ENCODE measurements at regions not wholly inside any gene's neighbourhood (a gene's known extent, or its start where the extent isn't known, plus 50 kb on each side); places are given as distances from the start of the nearest gene placed in this dataset.
"Not testable (repeated sequence)": the region's sequence is repeated elsewhere in the genome, so short reads cannot be mapped to it uniquely, and the experiment has no call there.

DNA sequence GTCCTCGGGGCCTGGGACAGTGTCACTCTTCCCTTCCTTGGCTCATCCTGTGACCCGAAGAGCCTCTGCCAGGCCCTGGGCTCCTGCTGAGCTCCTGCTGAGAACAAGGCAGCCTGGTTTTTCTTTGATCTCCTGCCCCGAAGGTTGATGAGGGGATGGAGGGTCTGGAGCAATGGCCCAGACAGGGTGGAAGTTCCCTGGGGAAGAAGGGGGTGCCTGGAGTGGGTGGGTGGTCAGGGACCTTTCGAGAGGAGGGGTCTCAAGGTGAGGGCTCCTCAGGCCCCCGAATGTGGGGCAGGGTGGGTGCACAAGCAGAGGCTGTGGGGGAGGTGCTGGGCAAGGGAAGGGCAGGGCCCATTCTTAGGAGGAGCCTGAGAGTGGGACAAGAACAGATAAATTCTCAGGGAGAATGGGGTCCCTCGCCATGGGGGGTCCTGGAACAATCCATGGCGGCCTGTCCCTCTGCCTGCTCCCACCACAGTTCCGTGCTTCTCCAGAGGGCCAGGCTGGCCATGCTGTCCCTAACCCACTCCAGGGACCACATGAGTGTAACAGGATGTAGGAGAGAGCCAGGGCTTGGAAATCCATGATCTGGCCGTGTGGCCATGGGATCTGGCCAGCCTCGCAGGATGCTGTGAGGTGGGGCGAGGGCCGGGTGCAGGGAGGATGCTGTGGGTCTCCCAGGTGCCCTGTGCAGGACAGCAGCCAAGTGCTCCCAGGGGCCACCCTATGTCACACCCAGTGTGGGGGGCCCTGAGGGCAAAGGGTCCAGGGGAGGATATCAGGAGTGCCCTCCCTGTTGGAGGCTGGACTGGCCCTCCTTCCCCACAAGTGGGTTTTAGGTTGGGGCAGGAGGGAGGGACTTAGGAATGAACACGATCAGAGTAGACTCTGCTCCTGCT lies 128.5 kb upstream of the LPCAT1 start:
- no peak for DNase-seq

DNA sequence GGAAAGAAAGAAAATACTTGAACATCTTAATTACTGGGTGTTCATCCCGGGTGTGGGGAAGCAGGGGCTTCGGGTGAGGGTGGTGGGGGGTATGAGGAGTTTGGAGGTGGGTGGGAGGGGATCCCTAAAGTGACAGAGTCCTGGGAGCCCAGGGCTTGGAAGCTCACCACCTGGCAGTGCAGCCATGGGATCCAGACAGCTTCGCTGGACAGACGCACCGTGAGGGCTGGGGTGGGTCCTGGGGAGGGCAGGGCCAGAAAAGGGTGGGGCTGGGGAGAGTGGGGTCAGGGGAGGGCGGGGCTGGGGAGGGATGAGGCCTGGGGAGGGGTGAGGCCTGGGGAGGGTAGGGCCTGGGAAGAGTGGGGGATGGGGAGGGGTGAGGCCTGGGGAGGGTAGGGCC lies 127.5 kb upstream of the LPCAT1 start:
- no peak for DNase-seq

DNA sequence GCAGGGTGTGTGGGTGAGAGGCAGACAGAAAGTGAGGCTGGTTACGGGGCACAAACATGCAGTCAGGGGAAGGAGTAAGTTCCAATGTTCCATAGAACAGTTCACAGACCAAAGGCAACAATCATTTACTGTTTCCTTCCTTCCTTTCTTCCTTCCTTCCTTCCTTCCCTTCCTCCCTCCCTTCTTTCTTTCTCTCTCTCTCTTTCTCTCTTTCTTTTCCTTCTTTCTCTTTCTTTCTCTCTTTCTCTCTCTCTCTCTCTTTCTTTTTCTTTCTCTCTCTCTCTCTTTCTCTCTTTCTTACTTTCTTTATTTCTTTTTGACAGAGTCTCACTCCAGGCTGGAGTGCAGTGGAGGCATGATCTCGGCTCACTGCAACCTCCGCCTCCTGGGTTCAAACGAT lies 125.8 kb upstream of the LPCAT1 start:
- DNase-seq, result no peak

- DNase-seq, result no peak
Observed at GRCh38 chr5:1648806-1649205, 125.0 kb upstream of the LPCAT1 start.

- DNase-seq, result no peak
Observed at GRCh38 chr5:1647580-1647979, 123.8 kb upstream of the LPCAT1 start.

- peak; percentile 67 to 79 for DNase-seq
Observed at GRCh38 chr5:1644810-1645571, 121.2 kb upstream of the LPCAT1 start.

DNA sequence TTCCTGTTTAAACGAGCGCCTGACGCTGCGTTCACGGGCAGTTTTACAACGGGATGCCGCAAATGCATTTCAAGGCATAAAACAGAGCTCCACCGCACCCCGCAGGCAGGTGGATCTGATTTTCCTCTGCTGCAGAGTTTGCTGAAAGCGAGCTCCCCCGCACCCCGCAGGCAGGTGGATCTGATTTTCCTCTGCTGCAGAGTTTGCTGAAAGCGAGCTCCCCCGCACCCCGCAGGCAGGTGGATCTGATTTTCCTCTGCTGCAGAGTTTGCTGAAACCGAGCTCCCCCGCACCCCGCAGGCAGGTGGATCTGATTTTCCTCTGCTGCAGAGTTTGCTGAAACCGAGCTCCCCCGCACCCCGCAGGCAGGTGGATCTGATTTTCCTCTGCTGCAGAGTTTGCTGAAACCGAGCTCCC lies 120.6 kb upstream of the LPCAT1 start:
- DNase-seq, result not testable (repeated sequence)

GRCh38 chr5:1643651-1644392 lies 120.1 kb upstream of the LPCAT1 start:
- no peak for DNase-seq

- no peak for DNase-seq
Observed at GRCh38 chr5:1642621-1643061, 118.9 kb upstream of the LPCAT1 start.

DNA sequence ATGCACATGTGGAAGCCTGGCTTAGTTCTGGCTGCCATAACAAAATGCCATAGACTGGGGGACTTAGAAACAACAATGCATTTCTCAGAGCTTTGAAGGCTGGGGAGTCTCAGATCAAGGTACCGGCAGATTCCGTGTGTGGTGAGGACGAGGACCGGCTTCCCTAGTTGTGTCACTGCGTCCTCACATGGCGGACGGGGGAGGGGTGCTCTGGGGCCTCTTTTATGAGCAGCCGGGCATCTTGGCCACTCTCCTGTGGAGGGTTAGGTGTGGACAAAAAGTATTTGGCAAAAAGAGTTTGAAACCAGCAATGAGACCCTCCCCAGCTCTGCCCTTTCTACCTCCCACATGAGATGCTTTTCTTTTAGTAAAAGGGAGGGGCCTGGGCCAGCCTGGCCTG lies 118.5 kb upstream of the LPCAT1 start:
- no peak for DNase-seq

DNA sequence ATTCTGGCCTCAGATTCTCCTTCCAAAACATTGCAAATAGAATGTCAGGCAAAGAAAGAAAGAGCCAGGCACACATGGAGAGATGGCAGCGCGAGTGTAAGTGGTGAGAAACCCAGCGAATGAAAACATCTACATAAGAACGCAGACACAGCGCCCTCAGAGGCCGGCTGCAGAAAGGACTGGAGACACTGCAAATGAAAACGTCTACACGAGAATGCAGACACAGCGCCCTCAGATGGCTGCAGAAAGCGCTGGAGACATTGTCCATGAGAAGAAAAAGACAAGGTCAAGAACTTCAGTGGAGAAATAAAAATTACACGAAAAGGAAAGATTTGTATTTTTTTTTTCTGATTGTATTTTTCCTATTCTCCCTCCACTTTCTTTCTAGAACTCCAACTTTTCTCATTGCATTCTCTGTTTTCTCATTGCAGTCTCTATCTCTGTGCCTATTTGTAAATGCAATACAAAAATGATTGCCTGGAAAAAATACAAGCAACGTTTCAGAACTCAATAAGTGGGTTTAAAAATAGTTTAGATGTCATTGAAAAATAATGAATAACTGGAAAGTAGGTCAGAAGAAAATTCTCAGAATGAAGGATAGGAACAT lies 117.9 kb upstream of the LPCAT1 start:
- peak; percentile 58 to 69 for DNase-seq

DNA sequence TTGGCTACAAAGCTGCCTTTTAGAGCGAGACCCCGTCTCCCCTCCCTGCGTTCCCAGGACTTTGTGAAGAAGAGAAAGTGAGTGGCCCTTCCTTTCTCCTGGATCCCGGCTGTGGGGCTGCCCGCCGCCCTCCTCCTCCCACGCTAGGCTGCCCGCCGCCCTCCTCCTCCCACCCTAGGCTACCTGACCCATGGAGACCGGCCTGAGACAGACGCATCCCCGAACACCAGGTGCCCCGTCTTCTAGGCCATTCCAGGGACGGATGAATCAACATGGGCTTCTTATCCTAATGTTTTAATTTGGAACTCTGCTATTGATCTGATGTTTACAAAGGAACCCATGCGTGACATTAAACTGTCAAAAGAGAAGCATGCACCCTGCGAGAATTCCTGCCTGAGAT lies 117.3 kb upstream of the LPCAT1 start:
- no peak for DNase-seq

GRCh38 chr5:1640421-1640881 lies 116.7 kb upstream of the LPCAT1 start:
- no peak for DNase-seq

DNA sequence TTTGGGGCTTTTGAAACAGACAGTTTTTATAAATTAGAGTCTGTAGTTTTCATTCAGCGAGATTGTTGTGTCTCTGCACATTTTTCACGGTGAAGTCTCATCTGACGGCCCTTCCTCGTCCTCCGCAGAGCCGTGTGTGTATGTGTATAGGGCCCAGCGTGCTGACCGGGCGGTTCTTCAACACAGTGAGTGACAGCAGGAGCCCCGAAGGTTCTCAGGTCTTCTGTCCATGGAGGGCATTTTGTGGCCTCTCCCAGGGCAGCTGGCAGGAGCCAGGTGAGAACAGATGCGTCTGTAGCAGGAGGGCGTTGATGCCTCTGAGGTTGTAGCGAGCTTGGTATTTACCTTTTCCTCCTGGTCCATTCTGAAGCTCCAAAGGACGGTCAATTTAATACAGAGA lies 116.0 kb upstream of the LPCAT1 start:
- no peak for DNase-seq

- no peak for DNase-seq
Observed at GRCh38 chr5:1638658-1639400, 115.1 kb upstream of the LPCAT1 start.

DNA sequence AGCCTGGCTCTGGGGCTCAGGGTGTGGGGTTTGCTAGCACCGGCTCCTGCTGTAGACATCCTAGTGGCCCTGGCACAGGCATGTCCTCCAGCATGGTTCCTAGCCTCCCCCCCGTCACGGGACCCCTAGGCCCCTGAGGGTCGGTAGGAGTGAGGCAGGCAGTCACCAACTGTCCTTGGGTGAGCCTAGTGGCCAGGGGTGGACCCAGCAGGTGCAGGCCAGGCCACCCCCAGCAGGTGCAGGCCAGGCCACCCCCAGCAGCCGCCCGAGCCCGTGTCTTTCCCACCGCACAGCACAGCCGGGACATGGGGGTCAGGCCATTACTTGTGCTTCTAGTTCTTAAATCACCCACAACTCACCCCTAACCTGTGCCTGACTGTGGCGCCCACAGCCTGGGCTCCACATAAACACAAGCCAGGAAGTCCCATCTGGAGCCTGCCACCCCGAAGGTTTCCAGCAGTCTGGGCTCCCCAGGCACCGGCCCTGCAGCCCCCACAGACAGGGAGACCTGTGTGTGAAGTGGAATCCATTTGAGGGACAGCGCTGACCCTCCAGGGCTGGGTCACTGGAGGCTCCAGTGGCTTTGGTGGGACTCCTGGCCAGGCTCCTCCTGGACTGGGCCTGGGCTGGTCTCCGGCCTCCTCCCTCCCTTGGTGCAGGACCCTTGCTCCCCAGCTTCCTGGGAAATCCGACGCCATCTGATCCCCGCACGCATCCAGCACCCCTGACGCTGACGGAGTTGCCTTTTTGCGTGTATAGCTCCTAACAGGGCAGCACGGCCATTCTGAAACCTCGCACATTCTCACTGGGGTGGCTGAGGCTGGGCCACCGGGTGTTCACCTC lies 114.1 kb upstream of the LPCAT1 start:
- no peak for DNase-seq

DNA sequence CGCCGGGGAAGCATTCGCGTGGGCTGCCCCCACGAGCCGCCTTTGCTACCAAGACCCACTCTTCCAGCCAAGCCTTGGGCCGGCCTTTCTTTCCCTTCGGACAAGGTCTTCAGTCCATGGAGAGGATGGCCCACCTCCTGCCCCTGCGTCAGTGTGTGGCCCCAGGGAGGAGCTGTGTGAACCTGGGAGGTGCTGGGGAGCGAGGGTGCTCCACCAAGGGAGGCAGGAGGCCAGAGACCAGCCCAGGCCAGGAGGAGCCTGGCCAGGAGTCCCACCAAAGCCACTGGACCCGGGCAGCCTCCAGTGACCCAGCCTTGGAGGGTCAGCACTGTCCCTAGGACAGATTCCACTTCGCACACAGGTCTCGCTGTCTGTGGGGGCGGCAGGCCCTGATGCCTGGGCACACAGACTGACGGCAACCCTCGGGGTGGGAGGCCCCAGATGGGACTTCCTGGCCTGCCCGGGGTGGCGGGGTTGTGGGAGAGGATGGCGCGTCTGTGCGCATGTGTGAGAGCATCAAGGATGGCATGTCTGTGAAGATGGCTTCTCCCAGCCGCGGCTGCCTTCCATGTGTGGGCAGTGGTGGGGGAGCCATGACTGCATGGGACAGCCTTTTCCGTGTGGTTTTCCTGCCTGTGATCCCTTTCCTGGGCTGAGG lies 113.3 kb upstream of the LPCAT1 start:
- no peak for DNase-seq

DNA sequence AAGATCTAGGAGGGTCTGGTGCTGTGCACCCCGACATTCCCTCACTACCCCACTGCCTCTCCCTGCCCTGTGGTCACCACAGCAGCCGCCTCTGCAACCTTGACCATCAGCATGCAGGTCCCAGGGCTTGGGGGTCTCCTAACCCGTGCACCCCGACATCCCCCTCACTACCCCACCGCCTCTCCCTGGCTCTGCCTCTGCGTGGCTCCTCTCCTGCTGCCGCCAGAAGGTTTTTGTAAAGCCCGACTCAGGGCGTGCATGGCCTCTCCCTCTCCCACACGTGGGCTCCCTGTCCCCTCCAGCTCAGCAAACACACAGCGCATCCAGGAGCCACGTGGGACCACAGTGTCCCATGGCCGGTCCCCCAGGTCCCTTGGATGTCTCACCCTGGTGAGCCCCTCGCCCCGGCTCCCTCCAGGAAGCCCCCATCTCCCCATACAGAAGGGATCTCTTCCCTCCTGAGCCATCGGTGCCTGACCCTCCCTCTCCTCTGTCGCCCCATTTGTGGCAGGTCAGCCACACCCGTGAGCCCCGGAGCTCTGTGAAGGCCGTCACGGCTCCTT lies 112.5 kb upstream of the LPCAT1 start:
- DNase-seq, result not testable (repeated sequence)

GRCh38 chr5:1635477-1635876 lies 111.7 kb upstream of the LPCAT1 start:
- DNase-seq, result not testable (repeated sequence)

- DNase-seq, result no peak
Observed at GRCh38 chr5:1634337-1634661, 110.5 kb upstream of the LPCAT1 start.
